ENCODE measurements at regions not wholly inside any gene's neighbourhood (a gene's known extent, or its start where the extent isn't known, plus 50 kb on each side); places are given as distances from the start of the nearest gene placed in this dataset.

- DNase-seq (ENCODE audit: low read depth in 2 of 2): no peak
These were observed 252.3 kb upstream of the LRTM1 start for GRCh38 chr3:55180161-55180560.

DNA sequence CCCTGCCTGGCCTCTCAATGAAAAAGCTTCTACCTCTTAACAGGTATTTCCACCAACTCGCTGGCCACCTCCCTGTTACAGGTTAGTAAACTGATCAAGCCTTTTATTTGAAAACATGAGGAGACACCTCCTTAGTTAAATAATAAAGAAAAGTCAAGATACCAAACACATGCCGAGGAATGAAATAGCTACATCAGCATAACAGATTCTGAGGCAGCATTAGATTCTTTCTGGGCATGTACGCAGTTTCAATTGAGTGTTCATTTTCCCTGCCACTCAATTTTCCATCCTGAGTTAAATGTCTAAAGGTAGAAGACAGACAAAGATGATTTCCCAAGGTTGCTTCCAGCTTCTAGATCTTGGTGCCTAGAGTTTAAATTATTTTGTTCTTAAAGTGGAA is 250.5 kb upstream of the LRTM1 start:
- no peak for DNase-seq (ENCODE audit: low read depth in 2 of 2)

- DNase-seq (ENCODE audit: low read depth in 2 of 2): no peak
These were observed 249.9 kb upstream of the LRTM1 start for GRCh38 chr3:55177749-55178148.

DNA sequence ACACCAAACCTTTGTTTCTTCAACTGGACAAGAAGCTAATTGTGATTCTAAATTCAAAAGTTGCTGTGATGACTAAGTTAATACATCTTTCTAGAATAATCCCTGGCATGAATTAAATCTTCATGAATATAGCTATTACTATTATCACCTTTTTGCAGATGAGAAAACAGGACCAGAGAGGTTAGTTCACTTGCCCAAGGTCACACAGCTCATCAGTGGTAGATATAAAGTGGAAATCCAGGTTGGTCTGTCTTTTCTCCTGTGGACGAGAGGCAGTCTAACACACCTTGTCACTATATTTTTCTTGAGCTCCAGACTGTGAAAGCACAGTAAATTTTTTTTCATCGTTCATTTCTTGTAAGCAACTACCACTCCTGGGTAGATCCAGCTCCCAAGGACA is 247.6 kb upstream of the LRTM1 start:
- no peak for DNase-seq (ENCODE audit: low read depth in 2 of 2)

- no peak for DNase-seq (ENCODE audit: low read depth in 2 of 2)
These were observed 246.9 kb upstream of the LRTM1 start for GRCh38 chr3:55174747-55175146.

- DNase-seq (ENCODE audit: low read depth in 2 of 2): no peak
These were observed 245.6 kb upstream of the LRTM1 start for GRCh38 chr3:55173504-55173903.

DNA sequence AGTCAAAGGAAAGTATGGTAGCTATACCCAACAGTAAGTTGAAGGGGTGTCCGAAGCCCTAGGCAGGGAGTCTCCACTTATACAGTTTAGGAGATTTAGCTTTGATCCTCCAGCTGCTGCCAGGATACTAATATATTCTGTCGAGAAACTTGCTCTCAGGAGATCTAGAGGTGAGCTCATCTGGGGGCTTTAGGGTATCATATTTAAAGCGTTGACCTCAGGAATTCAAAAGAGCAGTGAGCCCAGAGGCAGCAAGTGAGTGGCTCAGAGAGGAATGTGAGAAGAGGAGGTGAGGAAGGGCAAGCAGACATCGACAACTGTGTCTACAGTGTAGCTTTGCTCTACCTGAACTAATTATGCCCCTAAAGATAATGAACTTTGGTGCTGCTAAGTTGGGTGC is 245.1 kb upstream of the LRTM1 start:
- DNase-seq (ENCODE audit: low read depth in 2 of 2): no peak

DNA sequence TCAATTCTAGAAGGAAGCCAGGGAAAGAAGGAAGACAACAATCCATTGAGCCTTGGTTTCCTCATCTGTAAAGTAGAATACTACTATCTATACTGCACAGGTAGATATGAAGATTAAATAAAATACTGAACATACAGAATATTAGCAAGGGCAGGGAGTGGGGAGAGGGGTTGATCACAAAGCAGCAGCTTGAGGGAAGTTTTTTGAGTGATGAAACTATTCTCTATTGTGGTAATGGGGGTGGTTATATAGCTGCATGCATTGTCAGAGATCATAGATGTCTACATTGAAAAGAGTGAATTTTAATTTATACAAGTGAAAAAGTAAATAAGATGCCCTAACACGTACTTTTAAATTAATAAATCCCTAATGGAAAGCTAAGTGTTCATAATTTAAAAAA is 242.6 kb upstream of the LRTM1 start:
- no peak for DNase-seq (ENCODE audit: low read depth in 2 of 2)

- DNase-seq (ENCODE audit: low read depth in 2 of 2): peak; percentile 100
These were observed 241.8 kb upstream of the LRTM1 start for GRCh38 chr3:55169608-55170072.

- DNase-seq (ENCODE audit: low read depth in 2 of 2): no peak
These were observed 241.3 kb upstream of the LRTM1 start for GRCh38 chr3:55169161-55169560.

DNA sequence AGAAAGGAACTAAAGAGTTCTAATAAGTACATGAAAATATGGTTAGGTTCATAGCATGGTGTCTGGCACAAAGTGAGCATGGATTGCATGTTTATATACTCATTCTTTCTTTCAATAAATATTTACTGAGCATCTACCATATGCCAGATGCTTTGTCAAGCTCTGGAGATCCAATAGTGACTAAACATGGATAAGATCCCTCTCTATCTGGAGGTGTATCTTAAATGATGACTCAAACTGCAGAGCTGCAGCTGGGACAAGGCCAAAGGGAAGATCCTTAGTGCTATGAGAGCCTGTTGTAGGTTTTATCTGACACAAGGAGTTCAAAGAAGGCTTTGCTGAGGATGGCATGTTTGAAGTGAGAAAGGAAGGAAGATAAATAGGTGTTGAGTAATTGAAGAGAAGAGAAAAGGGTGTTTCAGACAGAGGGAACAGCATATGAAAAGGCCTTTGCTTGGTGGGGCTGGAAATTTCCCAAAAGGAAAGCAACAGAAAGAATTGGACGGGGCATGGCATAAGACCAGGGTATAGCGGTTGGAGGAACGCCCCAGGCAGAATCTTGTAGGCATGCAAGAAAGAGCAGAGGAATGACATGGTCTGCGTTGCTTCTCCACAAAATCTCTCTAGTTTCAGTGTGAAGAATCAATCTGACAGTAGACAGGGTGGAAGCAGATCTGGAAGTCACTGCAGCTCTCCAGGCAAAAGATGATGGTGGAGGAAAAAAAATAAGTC is 239.9 kb upstream of the LRTM1 start:
- peak; percentile 76 to 78 for DNase-seq (ENCODE audit: low read depth in 2 of 2)

DNA sequence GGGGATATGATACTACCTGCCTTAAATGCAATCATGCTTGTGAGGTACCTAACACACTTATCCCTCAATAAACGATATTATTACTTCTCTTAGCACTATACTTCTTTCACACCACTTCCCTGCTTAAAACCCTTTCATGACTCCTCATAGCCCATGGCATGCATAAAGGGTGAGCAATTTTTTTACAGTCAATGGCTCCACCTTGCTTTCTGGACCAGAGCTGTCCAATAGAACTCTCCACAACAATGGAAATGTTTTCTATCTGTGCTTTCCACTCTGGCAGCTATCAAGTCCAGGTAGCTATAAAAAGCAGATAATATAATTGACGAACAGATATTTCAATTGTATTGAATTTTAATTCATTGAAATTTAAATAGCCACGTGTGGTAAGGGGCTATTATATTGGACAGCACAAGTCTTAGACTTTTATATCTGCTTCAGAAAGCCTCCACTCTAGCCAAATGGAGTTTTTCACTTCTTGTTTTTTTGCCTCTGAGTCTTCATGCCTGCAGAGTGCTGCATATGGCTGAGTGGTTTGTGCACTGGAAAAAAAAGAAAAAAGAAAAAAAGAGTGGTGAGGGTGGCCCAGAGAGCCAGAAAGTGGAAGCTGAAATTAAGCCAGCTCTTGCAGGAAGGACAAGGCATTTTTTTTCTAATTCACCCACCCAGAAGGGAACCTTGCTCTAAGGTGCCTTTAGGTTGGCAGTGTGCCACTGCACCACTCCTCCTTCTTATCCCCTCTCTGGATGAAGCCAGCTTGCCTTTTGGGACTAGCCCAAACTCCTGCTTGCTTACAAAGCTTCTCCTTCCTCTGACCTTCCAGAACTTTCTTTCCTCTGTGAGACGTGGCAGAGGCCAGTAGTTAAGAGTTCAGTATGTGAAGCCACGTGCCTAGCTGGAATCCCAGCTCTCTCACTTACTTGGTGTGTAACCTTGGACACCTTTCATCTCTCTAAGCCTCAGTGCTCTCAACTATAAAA is 239.0 kb upstream of the LRTM1 start:
- no peak for DNase-seq (ENCODE audit: low read depth in 2 of 2)

- no peak for DNase-seq (ENCODE audit: low read depth in 2 of 2)
These were observed 238.0 kb upstream of the LRTM1 start for GRCh38 chr3:55165704-55166405.

DNA sequence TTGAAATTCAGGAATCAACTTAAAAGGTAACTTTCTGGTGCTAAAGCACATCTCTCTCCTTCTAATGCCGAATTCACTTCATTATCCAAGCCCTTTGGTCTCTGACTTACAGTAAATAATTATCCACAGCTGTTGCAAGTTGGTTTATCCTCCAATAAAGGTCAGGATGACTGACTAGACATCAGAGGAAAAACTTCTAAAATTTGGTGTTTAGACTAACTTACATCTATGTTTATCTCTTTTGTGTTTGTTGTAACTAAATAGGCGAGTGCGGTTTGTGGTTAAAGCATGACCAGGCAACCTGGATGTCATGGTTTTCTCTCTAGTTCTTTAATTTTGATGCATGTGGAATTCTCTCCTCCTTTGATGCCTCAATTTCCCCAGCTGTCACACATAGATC is 237.4 kb upstream of the LRTM1 start:
- DNase-seq (ENCODE audit: low read depth in 2 of 2): no peak

DNA sequence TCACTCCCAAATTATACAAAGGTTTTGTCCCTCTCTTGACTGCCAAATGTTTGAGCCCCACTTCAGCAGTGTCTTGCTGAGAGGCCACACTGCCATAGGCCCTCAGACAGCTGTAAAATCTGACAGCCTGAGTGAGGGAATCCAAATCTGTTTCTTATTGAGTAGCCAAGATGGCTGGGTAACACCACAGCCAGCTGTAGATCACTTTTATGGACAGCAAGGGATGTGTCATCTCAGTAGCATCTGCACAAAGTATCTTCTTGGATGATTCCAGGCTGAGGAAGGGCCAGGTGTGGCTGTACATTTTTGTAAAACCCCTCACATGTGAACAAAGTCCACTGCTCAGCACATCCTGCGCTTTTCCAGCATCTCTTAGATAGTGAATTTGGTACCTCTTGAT is 237.0 kb upstream of the LRTM1 start:
- DNase-seq (ENCODE audit: low read depth in 2 of 2): peak; percentile 76 to 79

DNA sequence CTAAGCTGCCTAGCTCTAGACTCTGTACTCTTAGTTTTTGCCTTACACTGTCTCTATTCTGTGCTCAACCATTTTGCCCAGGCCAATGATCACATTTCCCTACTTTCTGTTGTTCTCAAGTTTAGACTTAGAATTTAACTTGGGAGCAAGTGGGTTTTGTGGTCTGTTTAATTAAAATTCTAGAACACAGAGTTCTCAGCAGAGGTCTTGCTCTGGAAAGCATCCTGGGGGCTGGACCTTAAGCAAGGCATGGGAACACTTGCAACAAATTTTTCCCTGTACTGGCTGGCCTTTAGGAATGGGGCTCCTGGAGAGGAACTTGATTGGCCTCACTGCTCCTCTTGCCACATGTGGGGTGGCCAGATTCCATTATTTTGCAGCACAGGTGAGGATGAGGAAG is 236.3 kb upstream of the LRTM1 start:
- no peak for DNase-seq (ENCODE audit: low read depth in 2 of 2)

DNA sequence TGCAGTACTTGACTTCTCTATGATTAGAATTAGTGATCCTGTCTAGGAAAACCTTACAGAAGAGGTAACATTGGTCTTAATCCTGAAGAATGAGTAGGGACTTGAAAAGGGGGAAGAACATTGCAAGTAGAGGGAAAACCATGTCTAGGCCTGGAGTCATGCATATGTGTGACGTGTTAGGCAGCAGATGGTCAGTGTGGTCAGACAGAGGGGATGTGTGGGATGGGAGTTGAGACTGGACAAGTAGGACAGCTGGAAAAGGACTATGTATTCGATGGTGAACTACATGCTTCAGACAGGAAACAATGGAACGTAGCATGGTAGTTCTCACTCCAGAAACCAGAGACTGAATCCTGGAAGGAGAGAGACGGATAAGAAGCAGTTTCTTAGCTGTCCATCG is 235.6 kb upstream of the LRTM1 start:
- DNase-seq (ENCODE audit: low read depth in 2 of 2): no peak

- DNase-seq (ENCODE audit: low read depth in 2 of 2): no peak
These were observed 234.4 kb upstream of the LRTM1 start for GRCh38 chr3:55162031-55162795.

GRCh38 chr3:55161231-55161630 is 233.4 kb upstream of the LRTM1 start:
- DNase-seq (ENCODE audit: low read depth in 2 of 2): no peak

- peak; percentile 99 for DNase-seq (ENCODE audit: low read depth in 2 of 2)
These were observed 232.6 kb upstream of the LRTM1 start for GRCh38 chr3:55160241-55160983.

- DNase-seq (ENCODE audit: low read depth in 2 of 2): no peak
These were observed 231.9 kb upstream of the LRTM1 start for GRCh38 chr3:55159711-55160110.

Measured in fibroblast of skin of left quadriceps (primary cell).